Astrocyte (in vitro differentiated cells and primary cell): ENCODE measurements at regions not wholly inside any gene's neighbourhood (a gene's known extent, or its start where the extent isn't known, plus 50 kb on each side); places are given as distances from the start of the nearest gene placed in this dataset.

Experiments
- CTCF ChIP-seq: IDR thresholded peaks from 2 replicates; pipeline ENCODE4 v1.5.1; 2011; ENCODE audit warnings: low read depth, mild to moderate bottlenecking, inconsistent platforms, low read length, moderate library complexity; ENCODE audit not compliant: insufficient read depth
- EZH2 ChIP-seq: IDR thresholded peaks from 2 replicates; pipeline ENCODE4 v1.6.1; 2012; ENCODE audit warnings: mild to moderate bottlenecking, low read length, inconsistent platforms; ENCODE audit not compliant: insufficient read depth

DNA sequence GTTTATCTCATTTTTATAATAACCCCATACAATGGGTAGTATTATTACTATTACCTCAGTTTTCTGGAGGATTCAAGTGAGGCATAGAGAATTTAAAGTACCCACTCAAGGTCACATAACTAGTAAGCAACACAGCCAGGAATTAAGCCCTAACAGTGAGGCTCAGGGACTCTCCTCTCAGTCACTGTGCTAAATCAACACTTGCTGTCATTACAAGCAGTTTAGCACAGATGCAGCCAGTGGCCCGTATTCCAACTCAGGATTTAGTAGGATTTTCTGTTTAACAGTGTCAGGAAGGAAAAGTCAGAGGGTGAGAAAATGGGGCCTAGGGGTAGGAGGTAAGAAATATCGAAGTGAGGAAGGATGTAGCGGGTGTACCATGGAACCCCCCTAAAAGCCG, 536.9 kb downstream of the TMEM114 start:
- TF ChIP-seq CTCF (no peak), EZH2 (no peak)
